PC-3 (cell line): ENCODE measurements at regions not wholly inside any gene's neighbourhood (a gene's known extent, or its start where the extent isn't known, plus 50 kb on each side); places are given as distances from the start of the nearest gene placed in this dataset.

Experiments used
- ATAC-seq: fragments of 200-7000 bp; cut with Tn5 transposase; 2 replicates; pipeline ENCODE4 v1.9.1; 2020; ENCODE audit warnings: mild to moderate bottlenecking, moderate library complexity
- BruUV-seq: library from RNA; stranded (reverse); fragments of 400-500 nt; replicated peaks from 2 replicates; lab custom pipeline; 2021; lab: Mats Ljungman, UMichigan
- CTCF ChIA-PET: fragments of 300-600 bp; sonication (Branson Sonifier 250); formaldehyde crosslinking; loops from one replicate; lab custom pipeline; 2022; ENCODE audit warnings: antibody characterized with exemption; lab: Charles Lee
- POLR2A ChIA-PET: fragments of 300-600 bp; sonication (Branson Sonifier 250); formaldehyde crosslinking; loops from one replicate; lab custom pipeline; 2022; ENCODE audit warnings: antibody characterized with exemption; ENCODE audit not compliant: unreplicated experiment; lab: Charles Lee
- DNase-seq: peaks from one replicate; pipeline ENCODE4 v3.0.0-alpha.2; 2015
- H2AFZ ChIP-seq: fragments of 300-600 bp; sonication (generic); 2 replicates; pipeline ENCODE4 v1.6.0; 2016; ENCODE audit warnings: antibody characterized with exemption, low read length
- H3F3A ChIP-seq: fragments of 300-600 bp; sonication (generic); one replicate; pipeline ENCODE4 v1.6.0; 2017; ENCODE audit warnings: antibody characterized with exemption, low read length, control low read depth, mild to moderate bottlenecking; ENCODE audit not compliant: unreplicated experiment
- H3K27ac ChIP-seq: fragments of 300-600 bp; sonication (generic); 2 replicates; pipeline ENCODE4 v1.5.1; 2016; ENCODE audit warnings: mild to moderate bottlenecking, low read length
- H3K27me3 ChIP-seq: fragments of 300-600 bp; sonication (generic); 2 replicates; pipeline ENCODE4 v1.6.1; 2016; ENCODE audit warnings: low read length, mixed read lengths
- H3K36me3 ChIP-seq: fragments of 300-600 bp; sonication (generic); 2 replicates; pipeline ENCODE4 v1.6.1; 2016; ENCODE audit warnings: low read depth, mixed run types, low read length, mixed read lengths
- H3K4me1 ChIP-seq: fragments of 300-600 bp; sonication (generic); 2 replicates; pipeline ENCODE4 v1.5.1; 2016; ENCODE audit warnings: low read length; ENCODE audit not compliant: insufficient read depth
- H3K4me2 ChIP-seq: fragments of 300-600 bp; sonication (generic); 2 replicates; pipeline ENCODE4 v1.6.0; 2016; ENCODE audit warnings: low read length
- H3K4me3 ChIP-seq: fragments of 300-600 bp; sonication (generic); 2 replicates; pipeline ENCODE4 v1.5.1; 2016; ENCODE audit warnings: mild to moderate bottlenecking, low read length, mixed read lengths
- H3K79me2 ChIP-seq: fragments of 300-600 bp; sonication (generic); 2 replicates; pipeline ENCODE4 v1.6.1; 2017; ENCODE audit warnings: low read length, mixed read lengths
- H3K9ac ChIP-seq: fragments of 300-600 bp; sonication (generic); 2 replicates; pipeline ENCODE4 v1.6.0; 2016; ENCODE audit warnings: mild to moderate bottlenecking, low read length
- H3K9me2 ChIP-seq: fragments of 300-600 bp; sonication (generic); replicated peaks from 2 replicates; pipeline ENCODE4 v1.6.1; 2016; ENCODE audit warnings: mixed run types, low read length, mixed read lengths
- H3K9me3 ChIP-seq: fragments of 300-600 bp; sonication (generic); 2 replicates; pipeline ENCODE4 v1.6.1; 2016; ENCODE audit warnings: low read length, mixed read lengths
- H4K20me1 ChIP-seq: fragments of 300-600 bp; sonication (generic); 2 replicates; pipeline ENCODE4 v1.6.1; 2016; ENCODE audit warnings: low read length, mixed read lengths
- EZH2 ChIP-seq: fragments of 300-600 bp; sonication (generic); IDR thresholded peaks from one replicate; pipeline ENCODE4 v1.6.1; 2017; ENCODE audit warnings: antibody characterized with exemption, mild to moderate bottlenecking, low read length; ENCODE audit not compliant: unreplicated experiment
- EZH2phosphoT487 ChIP-seq: fragments of 300-600 bp; sonication (generic); IDR thresholded peaks from 2 replicates; pipeline ENCODE4 v1.6.1; 2018; ENCODE audit warnings: mild to moderate bottlenecking, antibody characterized with exemption, low read length, borderline replicate concordance
- intact Hi-C: fragments of 100-400 bp; cut with micrococcal nuclease; formaldehyde crosslinking; loops from 2 replicates; pipeline ENCODE4 v1.9.0; 2023
- TF ChIP-seq, protein P1 (sequence below): fragments of 300-600 bp; sonication (generic); conservative IDR thresholded peaks from 2 replicates; pipeline ENCODE4 v1.5.1; 2017; ENCODE audit warnings: antibody characterized with exemption, low read depth, mild to moderate bottlenecking, low read length

DNA sequence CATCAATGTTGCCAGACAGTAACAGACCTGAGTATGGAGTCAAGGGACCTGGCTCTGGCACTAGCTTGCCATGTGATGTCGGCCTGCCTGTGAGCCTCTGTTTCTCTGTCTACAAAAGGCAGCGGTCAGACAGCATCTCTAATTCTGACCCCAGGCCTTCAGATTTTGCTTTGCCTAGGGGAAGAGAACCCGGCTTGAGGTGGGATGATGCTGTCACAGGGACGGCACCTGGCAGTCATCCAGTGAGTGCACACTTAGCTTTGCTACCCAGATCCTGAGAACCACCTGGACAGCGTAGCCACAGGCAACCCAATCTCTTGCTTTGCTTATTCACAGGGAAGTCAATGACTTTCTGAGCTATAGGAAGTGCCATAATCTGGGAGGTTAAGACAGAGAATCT, 135.2 kb upstream of the SALL1 start:
- DNase-seq: no peak

DNA sequence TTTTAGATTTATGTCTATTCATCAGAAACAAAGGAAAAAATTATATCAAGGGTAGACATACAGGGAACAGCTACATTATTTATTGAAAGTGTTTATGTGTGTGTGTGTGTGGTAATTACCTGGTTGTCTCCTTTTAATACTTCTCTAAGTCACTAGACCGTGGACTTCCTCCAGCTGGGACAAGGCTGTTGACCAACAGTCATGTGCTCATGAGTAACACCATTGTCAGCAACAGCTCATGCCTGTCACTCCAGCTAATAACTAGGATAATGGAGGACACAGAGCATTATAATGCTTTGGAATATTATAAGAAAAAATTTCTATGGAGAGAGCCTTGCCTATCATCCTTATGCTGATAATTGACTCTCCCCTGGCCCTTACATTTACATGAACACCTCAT, 125.3 kb upstream of the SALL1 start:
- Histone ChIP-seq H3K9me3 (no peaks in the 10 kb centered on the region), H2AFZ (no peak overlapping the region), H3K36me3 (no peaks in the 10 kb centered on the region), H3K27me3 (no peaks in the 10 kb centered on the region), H3K79me2 (no peaks in the 10 kb centered on the region), H3K4me1 (no peaks in the 10 kb centered on the region), H3K4me3 (no peak overlapping the region), H3K9ac (no peak overlapping the region), H3K4me2 (no peak overlapping the region), H3K27ac (no peak overlapping the region), H3K9me2 (no peaks in the 10 kb centered on the region), H3F3A (no peaks in the 10 kb centered on the region), H4K20me1 (no peaks in the 10 kb centered on the region)
- intact Hi-C loops: no loop called here
- ChIA-PET POLR2A (no interaction called here), CTCF (no interaction called here)
- no peak for DNase-seq
- TF ChIP-seq, protein P1, sequence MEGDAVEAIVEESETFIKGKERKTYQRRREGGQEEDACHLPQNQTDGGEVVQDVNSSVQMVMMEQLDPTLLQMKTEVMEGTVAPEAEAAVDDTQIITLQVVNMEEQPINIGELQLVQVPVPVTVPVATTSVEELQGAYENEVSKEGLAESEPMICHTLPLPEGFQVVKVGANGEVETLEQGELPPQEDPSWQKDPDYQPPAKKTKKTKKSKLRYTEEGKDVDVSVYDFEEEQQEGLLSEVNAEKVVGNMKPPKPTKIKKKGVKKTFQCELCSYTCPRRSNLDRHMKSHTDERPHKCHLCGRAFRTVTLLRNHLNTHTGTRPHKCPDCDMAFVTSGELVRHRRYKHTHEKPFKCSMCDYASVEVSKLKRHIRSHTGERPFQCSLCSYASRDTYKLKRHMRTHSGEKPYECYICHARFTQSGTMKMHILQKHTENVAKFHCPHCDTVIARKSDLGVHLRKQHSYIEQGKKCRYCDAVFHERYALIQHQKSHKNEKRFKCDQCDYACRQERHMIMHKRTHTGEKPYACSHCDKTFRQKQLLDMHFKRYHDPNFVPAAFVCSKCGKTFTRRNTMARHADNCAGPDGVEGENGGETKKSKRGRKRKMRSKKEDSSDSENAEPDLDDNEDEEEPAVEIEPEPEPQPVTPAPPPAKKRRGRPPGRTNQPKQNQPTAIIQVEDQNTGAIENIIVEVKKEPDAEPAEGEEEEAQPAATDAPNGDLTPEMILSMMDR: no peak
- TF ChIP-seq EZH2phosphoT487: no peak
- TF ChIP-seq EZH2: no peak
- no peak for ATAC-seq
- BruUV-seq: no TSS peak

More for the DNA sequence above, 135.2 kb upstream of the SALL1 start:
- CTCF ChIA-PET: no interaction called here
- Histone ChIP-seq H3K9me2 (no peaks in the 10 kb centered on the region), H3K9ac (no peak overlapping the region), H3F3A (no peaks in the 10 kb centered on the region), H3K27ac (no peak overlapping the region), H2AFZ (no peak overlapping the region), H4K20me1 (no peaks in the 10 kb centered on the region), H3K4me1 (no peaks in the 10 kb centered on the region), H3K27me3 (no peaks in the 10 kb centered on the region), H3K4me2 (no peak overlapping the region), H3K4me3 (no peak overlapping the region), H3K79me2 (no peaks in the 10 kb centered on the region), H3K9me3 (no peaks in the 10 kb centered on the region), H3K36me3 (no peaks in the 10 kb centered on the region)
- intact Hi-C loops: no loop called here
- no peak for ATAC-seq
- TF ChIP-seq, protein P1: no peak
- no peak for TF ChIP-seq EZH2phosphoT487
- TF ChIP-seq EZH2: no peak
- no TSS peak for BruUV-seq
- POLR2A ChIA-PET: no interaction called here

DNA sequence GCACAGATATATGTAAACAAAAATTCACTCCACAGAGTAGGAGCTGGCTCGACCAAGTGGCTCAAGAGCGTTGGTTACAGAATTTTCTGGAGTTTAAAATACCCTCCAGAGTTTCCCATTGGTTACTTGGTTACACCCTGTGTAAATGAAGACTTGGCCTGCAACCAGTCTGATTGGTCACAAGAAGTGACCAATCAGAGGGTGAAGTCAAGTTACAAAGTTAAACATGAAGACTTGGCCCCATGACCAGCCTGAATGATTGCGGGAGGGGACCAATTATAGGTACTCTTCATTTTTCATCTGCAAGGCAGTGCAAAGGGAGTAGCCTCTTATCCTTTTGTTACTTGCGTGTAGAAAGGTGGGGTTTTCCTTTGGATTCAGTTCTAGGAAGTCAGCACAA, 121.3 kb upstream of the SALL1 start:
- no TSS peak for BruUV-seq
- no peaks in the 10 kb centered on the region for H3K27me3 ChIP-seq

More for the DNA sequence above, 121.3 kb upstream of the SALL1 start:
- ChIA-PET POLR2A (no interaction called here), CTCF (no interaction called here)
- Histone ChIP-seq H3K79me2 (no peaks in the 10 kb centered on the region), H3K36me3 (no peaks in the 10 kb centered on the region), H3K9me2 (no peaks in the 10 kb centered on the region), H2AFZ (no peak overlapping the region), H3K4me2 (no peak overlapping the region), H3F3A (no peaks in the 10 kb centered on the region), H3K27ac (no peak overlapping the region), H3K9me3 (no peaks in the 10 kb centered on the region), H3K9ac (no peak overlapping the region), H3K4me1 (no peaks in the 10 kb centered on the region), H4K20me1 (no peaks in the 10 kb centered on the region), H3K4me3 (no peak overlapping the region)
- no peak for ATAC-seq
- no peak for TF ChIP-seq EZH2phosphoT487
- TF ChIP-seq, protein P1: no peak
- TF ChIP-seq EZH2: no peak
- no peak for DNase-seq
- intact Hi-C loops: no loop called here
